ACHN (cell line): ENCODE measurements at regions not wholly inside any gene's neighbourhood (a gene's known extent, or its start where the extent isn't known, plus 50 kb on each side); places are given as distances from the start of the nearest gene placed in this dataset.
"Not testable (repeated sequence)": the region's sequence is repeated elsewhere in the genome, so short reads cannot be mapped to it uniquely, and the experiment has no call there.

Source experiments
- DNase-seq: peaks from one replicate; pipeline ENCODE4 v3.0.0-alpha.2; 2015
- in situ Hi-C: cut with HindIII; loops from 2 replicates; pipeline ENCODE4 v1.10.0; 2017; ENCODE audit warnings: low sequenced_read_pairs, low pct_ligation_motif_present, low pct_unique_long_range_greater_than_20kb

DNA sequence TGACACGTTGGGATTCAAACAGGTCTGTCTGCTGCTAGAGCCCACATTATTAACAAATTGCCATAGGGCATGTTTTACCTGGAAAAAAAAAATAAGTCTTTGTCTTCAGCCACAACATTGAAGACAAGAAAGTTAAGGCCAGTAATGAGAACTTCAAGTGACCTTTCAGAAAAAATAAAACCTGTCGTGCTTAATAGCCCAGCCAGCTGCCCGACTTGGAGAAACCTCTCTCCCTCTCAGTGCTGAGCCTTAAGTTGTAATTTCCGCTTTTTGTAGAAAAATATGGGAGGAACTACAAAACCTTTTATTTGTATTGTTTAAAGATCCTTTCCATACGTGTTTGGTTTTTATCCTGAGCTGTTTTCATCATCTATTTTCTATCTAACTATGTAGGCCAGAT is 454.3 kb upstream of the SLITRK6 start:
- DNase-seq, in situ Hi-C loops: not testable (repeated sequence)

DNA sequence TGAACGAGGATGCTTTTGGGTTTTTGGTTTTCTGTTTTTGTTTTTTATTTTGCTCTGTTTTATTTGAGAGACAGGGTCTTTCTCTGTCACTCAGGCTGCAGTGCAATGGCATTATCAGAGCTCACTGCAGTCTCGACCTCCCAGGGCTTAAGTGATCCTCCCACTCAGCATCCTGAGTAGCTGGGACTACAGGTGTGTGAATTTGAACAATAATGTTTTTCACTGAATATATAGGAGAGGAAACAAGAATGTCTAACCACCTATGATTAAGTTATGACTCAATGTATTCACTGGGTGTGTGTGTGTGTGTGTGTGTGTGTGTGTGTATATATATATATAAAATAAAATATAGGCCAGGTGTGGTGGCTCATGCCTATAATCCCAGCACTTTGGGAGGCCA is 456.6 kb upstream of the SLITRK6 start:
- in situ Hi-C loops, DNase-seq: not testable (repeated sequence)

DNA sequence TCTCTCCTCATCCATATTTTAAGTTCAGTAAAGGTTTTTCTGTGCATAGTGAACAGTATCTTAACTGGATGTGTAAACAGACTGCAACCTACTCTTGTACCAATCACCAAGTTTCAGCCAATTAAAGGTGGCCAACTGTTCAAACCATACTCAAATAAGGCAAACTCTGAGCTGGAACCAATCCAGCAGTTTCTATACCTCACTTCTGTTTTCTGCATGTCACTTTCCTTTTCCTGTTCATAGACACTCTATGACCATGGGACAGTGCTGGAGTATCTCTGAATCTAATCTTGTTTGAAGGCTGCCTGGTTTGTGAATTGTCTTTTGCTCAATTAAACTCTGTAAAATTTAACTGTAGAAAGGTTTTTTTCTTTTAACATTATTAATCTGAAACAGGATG is 470.3 kb upstream of the SLITRK6 start:
- no peak for DNase-seq
- in situ Hi-C loops, result no loop called here

DNA sequence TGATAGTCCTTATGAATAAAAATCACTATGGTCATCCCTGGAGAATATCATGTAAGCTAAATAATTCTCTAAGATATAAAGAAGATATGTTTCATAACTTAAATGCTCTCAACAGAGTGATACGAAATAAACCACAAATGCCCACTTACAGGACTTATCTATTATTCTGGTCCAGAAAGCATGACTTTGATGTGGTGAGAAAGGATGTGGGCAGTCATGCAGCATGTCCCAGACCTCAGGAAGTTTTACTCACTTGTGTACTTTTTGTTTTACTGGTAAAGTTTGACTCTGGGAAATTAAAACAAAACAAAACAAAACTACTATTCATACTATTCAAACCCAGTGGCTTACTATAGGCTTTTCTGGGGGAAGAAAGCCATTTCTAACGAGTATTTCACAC is 483.2 kb upstream of the SLITRK6 start:
- in situ Hi-C loops, result no loop called here
- DNase-seq, result peak; percentile 50

DNA sequence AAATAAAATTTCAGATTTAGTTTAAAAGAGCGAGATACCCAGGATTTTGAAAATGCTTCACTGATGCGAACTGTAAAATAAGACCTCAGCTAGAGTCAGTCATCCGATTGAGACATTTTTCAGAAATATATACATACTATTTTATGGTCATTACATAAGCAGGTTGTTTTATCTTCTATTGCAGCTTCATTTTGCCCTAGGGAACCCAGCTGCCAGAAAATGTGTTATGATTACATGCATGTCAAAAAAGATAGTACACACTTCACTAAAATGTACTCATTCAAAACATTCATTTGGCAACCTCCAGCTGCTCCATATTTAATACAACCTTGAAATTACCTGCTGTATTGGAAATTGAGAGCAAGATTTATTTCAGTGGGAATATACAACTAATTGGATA is 483.8 kb upstream of the SLITRK6 start:
- in situ Hi-C loops, result no loop called here
- no peak for DNase-seq

DNA sequence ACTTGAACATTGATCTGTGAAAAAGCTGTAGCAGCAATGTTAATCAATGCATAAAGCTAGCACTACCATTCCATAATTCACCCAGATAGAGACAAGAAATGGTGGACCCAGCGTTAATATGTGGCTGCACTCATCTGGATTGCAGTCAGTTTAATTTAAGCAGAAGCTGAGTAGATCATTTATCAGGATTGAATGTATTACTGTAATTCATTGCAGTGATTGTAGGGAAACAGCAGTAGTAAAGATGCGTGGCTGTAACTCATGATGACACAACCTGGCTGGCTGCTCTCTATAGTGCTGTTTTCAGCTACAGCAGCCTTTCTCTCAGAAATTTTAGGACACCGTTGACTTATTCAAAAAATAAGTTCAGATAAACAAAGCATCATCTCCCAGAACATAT is 499.5 kb upstream of the SLITRK6 start:
- DNase-seq, result no peak
- in situ Hi-C loops, result no loop called here

DNA sequence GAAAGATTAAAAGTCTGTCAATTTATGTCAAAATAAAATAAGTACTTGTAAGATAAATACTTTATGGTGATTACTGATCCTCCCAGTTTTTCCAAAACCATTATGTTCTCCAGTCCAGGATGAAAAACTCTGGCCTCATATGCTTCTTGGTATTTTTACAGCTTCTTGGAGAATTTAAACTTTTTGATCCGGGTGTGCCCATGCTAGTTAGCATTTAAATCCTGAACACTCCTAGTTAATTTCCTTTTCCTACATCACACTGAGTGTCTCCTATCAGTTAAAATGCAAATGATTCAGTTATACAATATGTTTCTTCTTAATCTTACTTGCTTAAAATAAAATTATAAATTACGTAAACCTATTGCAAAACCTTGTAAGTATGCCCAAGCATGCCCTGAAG is 499.9 kb upstream of the SLITRK6 start:
- no peak for DNase-seq
- in situ Hi-C loops, result no loop called here

DNA sequence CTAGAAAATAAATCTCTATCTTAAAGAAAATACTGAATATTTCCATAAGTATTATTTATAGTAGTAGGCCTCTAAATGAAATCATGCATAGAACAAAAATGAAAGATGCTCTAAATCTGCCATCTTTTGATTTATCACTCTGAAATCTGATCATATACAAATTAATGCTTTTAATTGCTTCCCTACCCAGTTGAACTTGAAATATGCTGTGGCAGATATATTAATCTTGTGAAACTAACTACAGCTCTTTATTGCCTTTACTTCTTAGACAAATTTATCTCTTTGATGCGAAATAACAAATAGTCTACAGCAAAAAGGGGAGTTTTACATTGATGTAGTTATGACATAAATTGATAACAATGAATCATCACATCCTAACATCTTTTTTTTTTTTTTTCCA is 510.7 kb upstream of the SLITRK6 start:
- in situ Hi-C loops, result no loop called here
- no peak for DNase-seq

DNA sequence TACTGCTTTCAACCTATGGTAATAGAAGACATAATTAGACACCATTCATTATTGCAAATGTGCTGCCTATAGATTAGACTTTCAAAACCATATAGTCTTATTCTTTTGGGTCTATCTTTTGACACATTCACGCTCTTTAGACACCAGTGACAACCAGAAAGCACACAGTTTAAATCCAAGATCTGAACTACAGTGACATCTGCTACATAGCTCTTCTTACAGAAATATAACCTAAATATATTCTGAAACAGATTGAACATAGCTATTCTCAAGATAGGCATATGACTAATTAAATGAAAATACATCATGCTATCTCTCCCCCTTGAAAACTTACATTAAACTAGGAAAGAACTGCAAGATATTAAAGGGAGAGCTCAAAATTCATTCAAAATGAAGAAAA is 514.2 kb upstream of the SLITRK6 start:
- no peak for DNase-seq
- in situ Hi-C loops, result no loop called here

DNA sequence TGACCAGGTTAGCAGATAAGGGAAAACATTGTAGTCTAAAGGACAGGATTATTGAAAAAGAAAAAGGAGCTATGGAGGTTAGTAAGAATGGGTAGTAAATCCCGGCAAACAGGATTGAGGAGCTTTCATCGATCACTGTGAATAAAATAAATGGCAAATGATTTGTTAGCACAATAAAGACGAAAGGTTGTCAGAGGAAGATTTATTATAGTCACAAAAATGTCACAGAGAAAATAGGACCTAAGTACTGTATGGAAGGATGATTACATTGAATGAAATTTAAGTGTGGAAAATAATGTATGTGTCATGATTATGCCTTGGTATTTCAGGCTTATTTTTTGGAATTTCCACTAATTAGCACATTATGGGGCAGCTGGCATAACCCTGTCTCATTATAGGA is 519.2 kb upstream of the SLITRK6 start:
- no peak for DNase-seq
- in situ Hi-C loops, result no loop called here

DNA sequence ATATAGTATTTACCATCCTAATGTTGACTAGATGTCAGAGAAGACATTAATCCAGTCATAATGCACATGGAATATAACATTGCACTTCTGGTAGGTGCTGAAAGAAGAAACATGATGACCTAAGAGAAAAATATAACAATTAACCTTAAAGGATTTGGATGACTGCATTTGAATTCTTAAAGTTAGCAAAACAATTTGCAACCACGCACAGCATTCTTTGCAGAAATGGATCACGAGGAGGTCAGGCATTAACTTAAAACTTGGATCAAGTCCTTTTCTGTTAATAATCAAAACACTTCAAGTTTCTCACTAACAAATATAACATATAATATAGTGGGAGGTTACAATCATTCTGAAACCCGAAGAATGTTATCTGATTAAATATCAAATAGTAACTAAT is 525.0 kb upstream of the SLITRK6 start:
- in situ Hi-C loops, result no loop called here
- DNase-seq, result peak; percentile 53

DNA sequence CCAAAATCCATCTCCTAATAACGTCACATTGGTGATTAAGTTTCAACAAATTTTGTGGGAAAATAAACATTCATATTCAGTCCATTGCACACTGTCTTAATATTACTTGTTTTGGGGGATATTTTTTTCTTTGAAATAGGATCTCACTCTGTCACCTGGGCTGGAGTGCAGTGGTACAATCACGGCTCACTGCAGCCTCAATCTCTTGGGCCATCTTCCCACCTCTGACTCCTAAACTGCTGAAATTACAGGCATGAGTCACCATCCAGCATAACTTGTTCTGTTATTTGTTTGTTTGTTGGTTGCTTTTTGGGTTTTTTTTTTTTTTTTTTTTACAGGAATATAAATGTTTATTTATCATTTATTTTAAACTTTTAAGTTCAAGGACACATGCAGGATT is 556.1 kb upstream of the SLITRK6 start:
- in situ Hi-C loops, result no loop called here
- no peak for DNase-seq

DNA sequence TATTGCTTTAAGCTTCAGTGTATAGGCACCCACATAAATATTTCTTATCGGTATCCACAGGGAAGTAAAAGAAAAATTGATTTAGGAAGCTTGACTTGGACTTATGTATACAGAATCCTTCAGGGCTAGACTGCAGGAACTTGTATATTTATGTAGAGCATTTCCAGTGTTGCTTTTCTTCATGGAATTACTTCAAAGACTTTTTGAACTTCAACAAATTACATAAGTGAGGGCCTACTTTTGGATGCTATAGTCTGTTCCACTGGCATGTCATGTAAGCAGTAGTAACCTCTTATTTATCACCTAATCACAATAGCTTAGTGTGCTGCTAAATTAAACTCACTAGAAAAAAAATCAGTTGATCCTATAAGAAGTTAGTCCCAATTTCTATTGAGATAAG is 557.9 kb upstream of the SLITRK6 start:
- no peak for DNase-seq
- in situ Hi-C loops, result no loop called here

DNA sequence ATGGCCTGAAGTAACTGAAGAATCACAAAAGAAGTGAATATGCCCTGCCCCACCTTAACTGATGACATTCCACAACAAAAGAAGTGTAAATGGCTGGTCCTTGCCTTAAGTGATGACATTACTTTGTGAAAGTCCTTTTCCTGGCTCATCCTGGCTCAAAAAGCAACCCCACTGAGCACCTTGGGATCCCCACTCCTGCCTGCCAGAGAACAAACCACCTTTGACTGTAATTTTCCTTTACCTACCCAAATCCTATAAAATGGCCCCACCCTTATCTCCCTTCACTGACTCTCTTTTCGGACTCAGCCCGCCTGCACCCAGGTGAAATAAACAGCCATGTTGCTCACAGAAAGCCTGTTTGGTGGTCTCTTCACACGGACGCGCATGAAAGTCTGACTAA is 564.5 kb upstream of the SLITRK6 start:
- in situ Hi-C loops, result not testable (repeated sequence)

DNA sequence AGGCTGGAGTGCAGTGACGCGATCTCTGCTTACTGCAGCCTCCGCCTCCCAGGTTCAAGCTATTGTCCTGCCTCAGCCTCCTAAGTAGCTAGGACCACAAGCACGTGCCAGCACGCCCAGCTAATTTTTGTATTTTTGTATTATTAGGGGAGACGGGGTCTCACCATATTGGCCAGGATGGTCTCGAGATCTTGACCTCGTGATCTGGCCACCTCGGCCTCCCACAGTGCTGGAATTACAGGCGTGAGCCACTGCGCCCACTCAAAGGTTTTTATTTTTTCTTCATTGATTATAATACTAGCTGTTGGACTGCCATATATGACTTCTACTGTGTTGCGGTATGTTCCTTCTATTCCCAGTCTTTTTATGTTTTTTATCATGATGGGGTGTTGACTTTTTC is 569.7 kb upstream of the SLITRK6 start:
- in situ Hi-C loops, result no loop called here
- DNase-seq, result no peak

More for the DNA sequence above, 564.5 kb upstream of the SLITRK6 start:
- not testable (repeated sequence) for DNase-seq

DNA sequence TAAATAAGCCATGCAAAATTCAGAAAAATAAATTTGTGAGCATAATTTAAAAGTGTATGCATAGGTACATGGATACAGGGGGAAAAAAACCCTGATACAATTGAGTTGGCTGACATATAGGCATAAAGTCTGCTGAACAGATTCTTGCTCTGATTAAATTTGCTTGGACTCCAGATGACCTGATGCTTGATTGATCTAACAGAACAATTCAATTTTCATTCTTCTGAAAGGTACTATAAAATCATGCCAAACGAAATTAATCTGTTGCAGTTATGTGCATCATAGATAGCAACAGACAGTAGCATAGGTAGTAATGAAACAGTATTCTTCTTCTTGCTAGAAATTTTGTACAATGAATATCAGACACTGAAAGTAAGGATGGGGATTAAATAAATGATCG is 578.2 kb upstream of the SLITRK6 start:
- in situ Hi-C loops, result no loop called here
- DNase-seq, result no peak

DNA sequence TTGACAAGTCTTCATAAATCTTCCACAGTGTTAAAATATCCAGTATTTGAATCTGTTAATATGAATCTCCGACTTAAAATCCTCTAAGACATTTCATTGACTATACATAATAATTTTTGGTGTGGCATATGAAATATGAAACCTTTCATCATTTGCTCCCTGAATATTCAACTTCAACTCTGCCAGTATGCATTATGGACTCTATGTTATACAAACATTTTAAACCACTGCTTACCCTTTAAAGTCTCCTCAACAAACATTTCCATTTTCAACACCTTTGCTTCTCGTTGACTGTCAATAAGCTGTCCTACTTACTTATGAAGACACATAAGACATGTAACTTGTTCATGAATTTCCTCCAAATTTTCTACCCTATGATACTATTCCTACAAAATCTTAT is 579.4 kb upstream of the SLITRK6 start:
- in situ Hi-C loops, result no loop called here
- no peak for DNase-seq

DNA sequence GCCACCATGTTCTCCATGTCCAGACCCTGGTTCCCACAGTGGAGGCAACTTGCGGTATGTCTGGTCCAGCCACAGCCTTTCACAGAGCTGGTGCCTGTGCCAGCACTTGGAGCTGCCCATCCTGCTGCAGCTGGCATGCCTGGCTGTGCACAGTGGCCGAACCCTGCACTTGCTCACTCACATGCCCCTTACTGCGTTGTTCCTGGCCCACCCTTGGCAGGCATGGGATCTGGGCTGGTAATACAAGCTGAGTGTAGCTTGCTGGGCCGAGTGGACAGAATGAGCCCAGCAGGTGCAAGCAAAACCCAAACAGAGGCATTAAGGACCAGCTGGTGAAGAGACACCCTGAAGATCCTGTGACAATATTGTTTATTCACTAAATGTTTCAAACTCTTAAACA is 583.9 kb upstream of the SLITRK6 start:
- in situ Hi-C loops, result no loop called here
- DNase-seq, result no peak

DNA sequence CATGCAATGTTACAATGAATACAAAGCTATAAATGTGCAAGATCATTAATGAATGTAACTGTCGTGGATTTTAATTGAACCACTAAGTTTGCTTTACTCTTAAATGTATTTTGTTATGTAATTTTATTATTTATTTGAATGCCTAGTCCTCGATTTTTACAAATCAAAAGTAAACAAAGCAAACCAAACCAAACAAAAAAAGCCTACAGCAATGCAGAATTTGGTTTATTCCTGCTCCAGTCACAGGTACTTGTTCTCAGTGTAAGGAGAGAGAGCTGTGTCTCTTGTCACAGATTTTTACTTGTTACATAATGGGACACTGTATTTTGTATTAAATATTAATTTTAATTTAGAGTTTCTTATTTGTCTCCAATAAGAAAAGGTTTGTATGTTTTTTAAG is 584.3 kb upstream of the SLITRK6 start:
- in situ Hi-C loops, result no loop called here
- DNase-seq, result no peak

DNA sequence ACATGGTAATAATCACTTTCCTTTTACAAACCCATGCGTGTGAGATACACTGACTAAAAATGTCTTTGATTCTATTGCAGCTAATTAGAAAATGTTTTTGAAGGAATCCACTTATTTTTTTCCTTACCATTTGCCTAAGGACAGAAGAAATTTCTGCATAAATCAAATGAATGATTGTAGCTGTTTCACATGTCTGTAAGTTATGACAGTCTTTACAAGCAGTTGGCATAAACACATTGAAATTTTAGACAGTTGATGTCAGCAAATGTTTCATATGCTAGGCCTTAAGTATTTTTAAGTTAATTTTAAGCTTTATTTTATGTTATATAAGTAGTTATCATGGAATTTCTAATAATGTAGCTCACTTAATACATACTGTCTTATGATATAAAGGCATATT is 598.4 kb upstream of the SLITRK6 start:
- no peak for DNase-seq
- in situ Hi-C loops, result no loop called here

DNA sequence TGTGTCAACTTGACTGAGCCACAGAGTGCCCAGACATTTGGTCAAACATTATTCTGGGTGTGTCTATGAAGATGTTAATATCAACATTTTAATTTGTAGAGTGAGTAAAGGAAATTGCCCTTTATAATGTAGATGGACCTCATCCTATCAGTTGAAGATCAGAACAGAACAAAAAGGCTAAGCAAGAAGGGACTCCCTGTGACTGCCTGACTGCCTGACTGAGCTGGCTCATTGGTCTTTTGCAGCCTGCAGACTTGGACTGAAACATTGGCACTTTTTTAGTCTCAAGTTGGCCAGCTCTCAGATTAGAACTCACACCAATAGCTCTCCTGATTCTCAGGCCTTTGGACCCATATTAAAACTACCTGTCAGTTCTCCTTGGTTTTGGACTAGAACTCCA is 600.4 kb upstream of the SLITRK6 start:
- in situ Hi-C loops, result no loop called here
- DNase-seq, result no peak
